CD14-positive monocyte (primary cell): ENCODE measurements at regions not wholly inside any gene's neighbourhood (a gene's known extent, or its start where the extent isn't known, plus 50 kb on each side); places are given as distances from the start of the nearest gene placed in this dataset.

ENCODE experiments used
- DNase-seq, 3 donors: peaks; one replicate each; pipeline ENCODE4 v3.0.0-alpha.2; 2011 to 2022
- H2AFZ ChIP-seq: 2 replicates; pipeline ENCODE4 v1.6.0; 2012; ENCODE audit warnings: mild to moderate bottlenecking, low read depth, low read length, inconsistent platforms; ENCODE audit not compliant: insufficient read depth, poor library complexity, severe bottlenecking
- H3K27ac ChIP-seq, 2 donors: 1 replicate in 1 of 2; 2 replicates in 1 of 2; pipeline ENCODE4 v1.5.1; 2012 to 2013; ENCODE audit warnings: low read length in 2 of 2, control low read depth in 1 of 2, inconsistent platforms in 1 of 2, low read depth in 1 of 2, mild to moderate bottlenecking in 1 of 2
- H3K27me3 ChIP-seq, 2 donors: one replicate each; pipeline versions ENCODE4 v1.6.0 to v1.6.1; 2011 to 2013; ENCODE audit warnings: low read length in 2 of 2; ENCODE audit not compliant: control insufficient read depth in 2 of 2, insufficient read depth in 2 of 2
- H3K36me3 ChIP-seq, 2 donors: replicated peaks in 1 of 2; 1 replicate in 1 of 2; 2 replicates in 1 of 2; pipeline versions ENCODE4 v1.5.1 to v1.6.1; 2012 to 2013; ENCODE audit warnings: low read length in 2 of 2, control low read depth in 1 of 2, inconsistent platforms in 1 of 2, mild to moderate bottlenecking in 1 of 2; ENCODE audit not compliant: insufficient read depth in 2 of 2, control insufficient read depth in 1 of 2
- H3K4me1 ChIP-seq, 2 donors: 1 replicate in 1 of 2; 2 replicates in 1 of 2; pipeline versions ENCODE4 v1.5.1 to v1.6.1; 2012 to 2013; ENCODE audit warnings: low read length in 2 of 2, control low read depth in 1 of 2, inconsistent platforms in 1 of 2, mild to moderate bottlenecking in 1 of 2, moderate library complexity in 1 of 2; ENCODE audit not compliant: insufficient read depth in 2 of 2, control insufficient read depth in 1 of 2
- H3K4me2 ChIP-seq: replicated peaks from 2 replicates; pipeline ENCODE3; 2012; ENCODE audit warnings: low read length, moderate library complexity, mild to moderate bottlenecking; ENCODE audit not compliant: poor library complexity, severe bottlenecking; ENCODE audit errors: extremely low read depth
- H3K4me3 ChIP-seq, 3 experiments: fragments of 200-600 bp in 1 of 3; sonication (generic) in 1 of 3; replicated peaks in 1 of 3; 1 replicate in 2 of 3; 2 replicates in 1 of 3; pipeline ENCODE4 v1.5.1; 2011 to 2013; ENCODE audit warnings: low read length in 3 of 3, mild to moderate bottlenecking in 3 of 3, control low read depth in 2 of 3, low read depth in 2 of 3, inconsistent platforms in 1 of 3, moderate library complexity in 1 of 3
- H3K79me2 ChIP-seq: 2 replicates; pipeline ENCODE4 v1.6.0; 2012; ENCODE audit warnings: mild to moderate bottlenecking, control low read depth, inconsistent platforms, low read length, moderate library complexity; ENCODE audit not compliant: insufficient read depth
- H3K9ac ChIP-seq: 2 replicates; pipeline ENCODE4 v1.6.0; 2017; ENCODE audit warnings: low read length, mild to moderate bottlenecking; ENCODE audit not compliant: insufficient read depth, poor library complexity, severe bottlenecking
- H3K9me3 ChIP-seq, 2 donors: replicated peaks in 1 of 2; 1 replicate in 1 of 2; 2 replicates in 1 of 2; pipeline versions ENCODE4 v1.5.1 to v1.6.1; 2012 to 2013; ENCODE audit warnings: low read length in 2 of 2, control low read depth in 1 of 2; ENCODE audit not compliant: control insufficient read depth in 1 of 2, insufficient read depth in 1 of 2
- H4K20me1 ChIP-seq: 2 replicates; pipeline ENCODE4 v1.6.0; 2012; ENCODE audit warnings: mild to moderate bottlenecking, low read length, control low read depth, moderate library complexity; ENCODE audit not compliant: insufficient read depth
- H3K27ac Mint-ChIP-seq, 7 donors: one replicate each; pipeline ENCODE4 v1.8.0; 2020; ENCODE audit warnings: mild to moderate bottlenecking in 7 of 7, mixed read lengths in 7 of 7, moderate library complexity in 6 of 7, inconsistent platforms in 2 of 7
- H3K27me3 Mint-ChIP-seq, 3 donors: one replicate each; pipeline ENCODE4 v1.8.0; 2021 to 2022; ENCODE audit warnings: low read depth in 3 of 3, mild to moderate bottlenecking in 3 of 3, mixed read lengths in 3 of 3, moderate library complexity in 3 of 3, inconsistent platforms in 1 of 3
- H3K36me3 Mint-ChIP-seq, 2 donors: one replicate each; pipeline ENCODE4 v1.8.0; 2020; ENCODE audit warnings: mixed read lengths in 2 of 2, inconsistent platforms in 1 of 2, mild to moderate bottlenecking in 1 of 2
- H3K4me1 Mint-ChIP-seq: one replicate; pipeline ENCODE4 v1.8.0; 2020; ENCODE audit warnings: mild to moderate bottlenecking, mixed read lengths
- H3K4me3 Mint-ChIP-seq, 2 donors: one replicate each; pipeline ENCODE4 v1.8.0; 2020; ENCODE audit warnings: mild to moderate bottlenecking in 2 of 2, mixed read lengths in 2 of 2, moderate library complexity in 1 of 2
- H3K9me3 Mint-ChIP-seq, 7 donors: one replicate each; pipeline ENCODE4 v1.8.0; 2020 to 2022; ENCODE audit warnings: mixed read lengths in 7 of 7, mild to moderate bottlenecking in 6 of 7, moderate library complexity in 6 of 7, inconsistent platforms in 2 of 7
- WGBS: methylation state at CpG from one replicate; pipeline ENCODE4 v1.1.5; 2013; ENCODE audit warnings: missing lambda C conversion rate; ENCODE audit not compliant: insufficient coverage; 5-methylcytosine and 5-hydroxymethylcytosine counted together
- intact Hi-C, 2 donors: fragments of 100-400 bp; cut with micrococcal nuclease; formaldehyde crosslinking; loops; one replicate each; pipeline versions ENCODE4 v1.15.0 to v1.15.1; 2023
- TF ChIP-seq, protein P1 (sequence below): fragments of 200-600 bp; IDR thresholded peaks from one replicate; pipeline ENCODE4 v1.8.0; 2022; ENCODE audit warnings: antibody characterized with exemption, mild to moderate bottlenecking

DNA sequence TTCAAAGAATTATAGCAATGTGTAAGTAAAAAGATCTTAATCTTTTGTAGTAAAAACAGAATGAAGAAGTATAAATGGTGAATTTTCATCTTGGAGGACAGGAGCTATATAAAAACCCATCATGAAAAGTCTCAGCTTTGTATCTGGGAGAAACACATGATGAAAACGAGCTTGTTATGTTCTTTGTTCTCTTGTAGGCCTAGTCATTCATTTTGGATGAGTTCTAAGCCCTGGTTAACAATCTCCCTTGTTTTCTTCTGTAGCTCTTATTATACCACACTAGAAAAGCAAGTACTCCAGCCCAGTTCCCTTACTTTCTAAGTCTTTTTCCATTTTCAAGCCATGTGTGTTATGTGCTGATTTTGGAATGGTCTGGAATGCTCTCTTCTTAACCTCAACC is 463.5 kb upstream of the RGS6 start:
- peaks cover 1 to 12% (median 6%) of the 10 kb centered on the region in 7 donors for H3K9me3 Mint-ChIP-seq
- no peak overlapping the region for H3K4me3 Mint-ChIP-seq
- no peaks in the 10 kb centered on the region for H3K27me3 Mint-ChIP-seq
- peaks cover 16 to 29% of the 10 kb centered on the region in 2 donors for H3K36me3 Mint-ChIP-seq
- no peak overlapping the region for H3K27ac ChIP-seq
- TF ChIP-seq, protein P1, sequence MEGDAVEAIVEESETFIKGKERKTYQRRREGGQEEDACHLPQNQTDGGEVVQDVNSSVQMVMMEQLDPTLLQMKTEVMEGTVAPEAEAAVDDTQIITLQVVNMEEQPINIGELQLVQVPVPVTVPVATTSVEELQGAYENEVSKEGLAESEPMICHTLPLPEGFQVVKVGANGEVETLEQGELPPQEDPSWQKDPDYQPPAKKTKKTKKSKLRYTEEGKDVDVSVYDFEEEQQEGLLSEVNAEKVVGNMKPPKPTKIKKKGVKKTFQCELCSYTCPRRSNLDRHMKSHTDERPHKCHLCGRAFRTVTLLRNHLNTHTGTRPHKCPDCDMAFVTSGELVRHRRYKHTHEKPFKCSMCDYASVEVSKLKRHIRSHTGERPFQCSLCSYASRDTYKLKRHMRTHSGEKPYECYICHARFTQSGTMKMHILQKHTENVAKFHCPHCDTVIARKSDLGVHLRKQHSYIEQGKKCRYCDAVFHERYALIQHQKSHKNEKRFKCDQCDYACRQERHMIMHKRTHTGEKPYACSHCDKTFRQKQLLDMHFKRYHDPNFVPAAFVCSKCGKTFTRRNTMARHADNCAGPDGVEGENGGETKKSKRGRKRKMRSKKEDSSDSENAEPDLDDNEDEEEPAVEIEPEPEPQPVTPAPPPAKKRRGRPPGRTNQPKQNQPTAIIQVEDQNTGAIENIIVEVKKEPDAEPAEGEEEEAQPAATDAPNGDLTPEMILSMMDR: no peak
- H3K4me1 Mint-ChIP-seq: peaks cover 16% of the 10 kb centered on the region
- H3K4me1 ChIP-seq: no peaks in the 10 kb centered on the region
- H3K27ac Mint-ChIP-seq: peak overlapping the region in 1 of 7 donors; percentile 61
- no peak overlapping the region for H3K4me2 ChIP-seq
- no CpG with 5 or more reads among the region's 1 CpG for WGBS
- no peak overlapping the region for H3K9ac ChIP-seq
- no peak overlapping the region for H2AFZ ChIP-seq
- H3K36me3 ChIP-seq: no peaks in the 10 kb centered on the region
- H3K4me3 ChIP-seq: no peak overlapping the region
- intact Hi-C loops: no loop called here
- H4K20me1 ChIP-seq: peaks cover 46% of the 10 kb centered on the region
- H3K9me3 ChIP-seq: no peaks in the 10 kb centered on the region
- DNase-seq: no peak
- no peaks in the 10 kb centered on the region for H3K27me3 ChIP-seq
- H3K79me2 ChIP-seq: peaks cover 7% of the 10 kb centered on the region

DNA sequence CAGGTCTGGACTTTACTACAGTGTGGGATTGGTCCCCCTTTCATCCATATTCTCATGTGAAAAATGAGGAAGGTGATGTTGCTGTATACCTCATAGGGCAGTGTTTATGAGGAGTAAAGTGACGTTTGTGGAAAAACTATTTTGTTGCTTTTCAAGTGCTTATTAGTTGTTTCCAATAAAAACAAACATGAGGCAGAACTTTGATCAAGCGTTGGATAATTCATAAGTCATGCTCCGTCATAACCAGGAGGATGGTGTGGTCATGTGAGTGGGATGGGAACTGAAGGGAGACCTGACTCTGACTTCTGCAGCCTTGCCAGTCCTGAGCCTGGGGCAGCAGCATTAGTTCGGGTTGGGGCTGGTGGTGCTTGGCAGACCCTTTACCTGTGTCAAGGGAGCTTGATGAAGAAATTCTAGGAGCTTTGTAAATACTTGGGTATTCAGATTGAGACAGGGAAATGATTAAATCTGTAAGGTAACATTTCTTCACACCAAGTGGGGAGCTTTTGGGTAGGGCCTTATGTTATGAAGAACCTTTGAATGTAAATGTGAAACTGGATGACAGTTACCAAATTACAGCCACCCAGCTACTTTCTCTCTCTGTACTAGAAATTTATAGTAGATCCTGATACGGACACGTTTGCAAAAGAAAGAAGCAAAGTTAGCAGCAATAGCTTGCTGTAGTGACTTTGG is 462.4 kb upstream of the RGS6 start:
- Mint-ChIP-seq H3K4me1 (peaks cover 16% of the 10 kb centered on the region), H3K27ac (peak overlapping the region in 2 of 7 donors; percentile 21 to 62), H3K4me3 (no peak overlapping the region), H3K9me3 (peaks cover 0 to 6% (median 2%) of the 10 kb centered on the region in 7 donors), H3K36me3 (peaks cover 9 to 26% of the 10 kb centered on the region in 2 donors), H3K27me3 (no peaks in the 10 kb centered on the region)
- Histone ChIP-seq H4K20me1 (peaks cover 51% of the 10 kb centered on the region), H3K27me3 (no peaks in the 10 kb centered on the region), H3K36me3 (no peaks in the 10 kb centered on the region), H3K9me3 (no peaks in the 10 kb centered on the region), H2AFZ (no peak overlapping the region), H3K9ac (no peak overlapping the region), H3K79me2 (peaks cover 7% of the 10 kb centered on the region), H3K27ac (no peak overlapping the region), H3K4me1 (no peaks in the 10 kb centered on the region), H3K4me2 (no peak overlapping the region), H3K4me3 (no peak overlapping the region)
- 73% methylated on average over 3 of the region's 6 CpGs for WGBS
- TF ChIP-seq, protein P1: no peak
- intact Hi-C loops: loop anchor here in 1 of 2 donors (10.0 kb wide), 1 partner anchor 145 kb away; the partner anchor contains the start of gene SIPA1L1
- no peak for DNase-seq
